Kidney capillary endothelial cell (primary cell): ENCODE measurements at regions not wholly inside any gene's neighbourhood (a gene's known extent, or its start where the extent isn't known, plus 50 kb on each side); places are given as distances from the start of the nearest gene placed in this dataset.
"Not testable (repeated sequence)": the region's sequence is repeated elsewhere in the genome, so short reads cannot be mapped to it uniquely, and the experiment has no call there.

Experiments
- DNase-seq: peaks from one replicate; pipeline ENCODE4 v3.0.0-alpha.2; 2018; ENCODE audit warnings: low spot score

- no peak for DNase-seq
These were observed 559.0 kb upstream of the SLC10A2 start for GRCh38 chr13:103625194-103625593.

- no peak for DNase-seq
These were observed 551.9 kb upstream of the SLC10A2 start for GRCh38 chr13:103618151-103618550.

GRCh38 chr13:103615771-103616170, 549.6 kb upstream of the SLC10A2 start:
- DNase-seq = no peak

- no peak for DNase-seq
These were observed 548.5 kb upstream of the SLC10A2 start for GRCh38 chr13:103614761-103615160.

- DNase-seq = no peak
These were observed 541.8 kb upstream of the SLC10A2 start for GRCh38 chr13:103607995-103608394.

GRCh38 chr13:103605546-103606326, 539.5 kb upstream of the SLC10A2 start:
- DNase-seq = no peak

- not testable (repeated sequence) for DNase-seq
These were observed 533.7 kb upstream of the SLC10A2 start for GRCh38 chr13:103599870-103600269.

- no peak for DNase-seq
These were observed 532.5 kb upstream of the SLC10A2 start for GRCh38 chr13:103598671-103599070.

- DNase-seq = no peak
These were observed 507.2 kb upstream of the SLC10A2 start for GRCh38 chr13:103573446-103573845.

GRCh38 chr13:103568314-103568713, 502.1 kb upstream of the SLC10A2 start:
- DNase-seq = no peak

GRCh38 chr13:103557878-103558277, 491.7 kb upstream of the SLC10A2 start:
- no peak for DNase-seq

GRCh38 chr13:103556681-103557080, 490.5 kb upstream of the SLC10A2 start:
- no peak for DNase-seq

GRCh38 chr13:103547914-103548313, 481.7 kb upstream of the SLC10A2 start:
- DNase-seq = no peak

- DNase-seq = no peak
These were observed 480.1 kb upstream of the SLC10A2 start for GRCh38 chr13:103546271-103546670.

- DNase-seq = no peak
These were observed 476.4 kb upstream of the SLC10A2 start for GRCh38 chr13:103542648-103543047.

GRCh38 chr13:103540382-103540765, 474.2 kb upstream of the SLC10A2 start:
- no peak for DNase-seq

- DNase-seq = no peak
These were observed 473.6 kb upstream of the SLC10A2 start for GRCh38 chr13:103539721-103540381.

GRCh38 chr13:103539265-103539664, 473.0 kb upstream of the SLC10A2 start:
- no peak for DNase-seq

- DNase-seq = no peak
These were observed 471.4 kb upstream of the SLC10A2 start for GRCh38 chr13:103537616-103538015.

GRCh38 chr13:103531278-103531677, 465.1 kb upstream of the SLC10A2 start:
- no peak for DNase-seq

- no peak for DNase-seq
These were observed 462.2 kb upstream of the SLC10A2 start for GRCh38 chr13:103528437-103528836.

GRCh38 chr13:103525530-103525929, 459.3 kb upstream of the SLC10A2 start:
- no peak for DNase-seq

GRCh38 chr13:103523858-103524257, 457.6 kb upstream of the SLC10A2 start:
- no peak for DNase-seq

GRCh38 chr13:103521532-103521931, 455.3 kb upstream of the SLC10A2 start:
- DNase-seq = no peak
